GM13977 (cell line): ENCODE measurements at regions not wholly inside any gene's neighbourhood (a gene's known extent, or its start where the extent isn't known, plus 50 kb on each side); places are given as distances from the start of the nearest gene placed in this dataset.

Experiments used
- DNase-seq: peaks from one replicate; pipeline ENCODE4 v3.0.0; 2012; ENCODE audit warnings: low spot score
- in situ Hi-C: fragments of 300-500 bp; cut with MboI; formaldehyde crosslinking; loops from one replicate; pipeline ENCODE4 v1.12.0; 2022; ENCODE audit warnings: low sequenced_read_pairs, low pct_unique_long_range_greater_than_20kb, mixed read lengths, inconsistent platforms; ENCODE audit not compliant: unreplicated experiment
- TF ChIP-seq, protein P1 (sequence below): IDR thresholded peaks from 2 replicates; pipeline ENCODE4 v1.5.1; 2012; ENCODE audit warnings: mild to moderate bottlenecking, control low read depth; ENCODE audit not compliant: insufficient read depth; ENCODE audit errors: extremely low read depth, missing control alignments

DNA sequence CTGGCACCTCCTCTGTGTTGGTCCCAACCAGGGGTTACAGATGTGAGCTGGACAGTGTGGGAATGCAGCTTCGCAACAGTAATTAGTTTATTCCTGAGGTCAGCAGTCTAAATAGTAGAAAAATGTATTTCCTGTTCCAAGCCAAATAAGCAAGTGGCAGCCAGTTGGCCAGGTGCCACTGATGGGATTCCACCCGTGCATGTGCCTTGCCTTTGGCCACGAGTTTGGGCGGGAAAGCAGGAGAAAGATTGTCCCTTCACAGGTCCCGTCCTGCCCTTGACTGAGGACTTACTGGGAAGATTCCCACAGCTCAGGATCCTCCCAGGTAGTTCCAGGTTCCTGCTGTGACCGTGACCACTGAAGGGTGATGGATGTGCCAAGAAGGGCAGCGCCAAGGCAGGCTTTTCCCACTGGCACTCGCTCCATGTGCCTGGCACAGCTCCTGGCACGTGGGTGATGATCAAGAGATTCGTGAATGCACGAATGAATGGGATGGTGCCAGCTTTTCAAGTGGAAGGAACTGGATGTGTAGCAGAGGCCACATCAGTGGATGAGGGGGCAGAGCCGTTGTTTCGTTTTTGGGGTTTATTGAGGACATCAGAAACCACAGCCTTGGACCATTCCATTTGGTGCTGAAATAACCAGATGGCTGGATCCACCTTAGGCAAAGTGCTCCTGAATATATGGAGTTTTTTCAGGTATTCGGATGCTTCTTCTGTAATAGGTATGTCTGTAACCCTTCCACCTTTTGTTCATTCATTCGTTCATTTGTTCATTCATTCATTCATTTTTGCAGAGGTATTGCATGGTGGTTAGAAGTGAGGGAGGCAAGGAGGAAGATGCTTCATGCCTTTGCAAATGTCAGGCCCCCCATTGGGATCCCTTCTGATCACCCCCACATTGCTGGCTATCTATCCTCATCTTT, 62.4 kb upstream of the WNT4 start:
- in situ Hi-C loops, result no loop called here
- TF ChIP-seq, protein P1, sequence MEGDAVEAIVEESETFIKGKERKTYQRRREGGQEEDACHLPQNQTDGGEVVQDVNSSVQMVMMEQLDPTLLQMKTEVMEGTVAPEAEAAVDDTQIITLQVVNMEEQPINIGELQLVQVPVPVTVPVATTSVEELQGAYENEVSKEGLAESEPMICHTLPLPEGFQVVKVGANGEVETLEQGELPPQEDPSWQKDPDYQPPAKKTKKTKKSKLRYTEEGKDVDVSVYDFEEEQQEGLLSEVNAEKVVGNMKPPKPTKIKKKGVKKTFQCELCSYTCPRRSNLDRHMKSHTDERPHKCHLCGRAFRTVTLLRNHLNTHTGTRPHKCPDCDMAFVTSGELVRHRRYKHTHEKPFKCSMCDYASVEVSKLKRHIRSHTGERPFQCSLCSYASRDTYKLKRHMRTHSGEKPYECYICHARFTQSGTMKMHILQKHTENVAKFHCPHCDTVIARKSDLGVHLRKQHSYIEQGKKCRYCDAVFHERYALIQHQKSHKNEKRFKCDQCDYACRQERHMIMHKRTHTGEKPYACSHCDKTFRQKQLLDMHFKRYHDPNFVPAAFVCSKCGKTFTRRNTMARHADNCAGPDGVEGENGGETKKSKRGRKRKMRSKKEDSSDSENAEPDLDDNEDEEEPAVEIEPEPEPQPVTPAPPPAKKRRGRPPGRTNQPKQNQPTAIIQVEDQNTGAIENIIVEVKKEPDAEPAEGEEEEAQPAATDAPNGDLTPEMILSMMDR, result no peak
- no peak for DNase-seq

DNA sequence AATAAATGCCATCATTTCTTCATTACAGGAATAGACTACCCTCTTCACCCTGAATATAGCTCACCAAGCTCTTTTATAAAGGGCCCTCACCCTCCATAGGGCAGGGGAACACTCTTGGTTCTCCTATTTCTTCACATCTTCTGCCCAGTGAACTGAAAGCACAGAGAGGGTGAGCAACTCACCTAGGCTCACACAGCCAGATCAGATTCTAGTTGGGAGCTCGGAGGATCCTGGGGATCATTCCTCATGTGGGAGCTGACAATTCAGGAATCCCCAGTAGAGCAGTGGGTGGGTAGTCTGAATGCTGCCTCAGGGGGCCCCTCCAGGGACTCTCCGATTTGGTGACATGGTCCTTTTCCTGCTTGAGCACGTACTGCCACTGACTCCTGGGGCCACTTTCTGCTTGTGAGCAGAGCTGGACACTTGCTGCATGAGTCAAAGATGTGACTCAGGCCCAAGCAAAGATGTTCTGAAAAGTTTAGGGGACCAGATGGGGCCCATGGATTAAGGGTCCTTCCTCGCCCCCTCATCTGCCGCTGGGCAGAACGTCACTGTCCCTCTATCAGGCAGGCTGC, 63.7 kb upstream of the WNT4 start:
- in situ Hi-C loops, result no loop called here
- TF ChIP-seq, protein P1, result no peak
- no peak for DNase-seq

DNA sequence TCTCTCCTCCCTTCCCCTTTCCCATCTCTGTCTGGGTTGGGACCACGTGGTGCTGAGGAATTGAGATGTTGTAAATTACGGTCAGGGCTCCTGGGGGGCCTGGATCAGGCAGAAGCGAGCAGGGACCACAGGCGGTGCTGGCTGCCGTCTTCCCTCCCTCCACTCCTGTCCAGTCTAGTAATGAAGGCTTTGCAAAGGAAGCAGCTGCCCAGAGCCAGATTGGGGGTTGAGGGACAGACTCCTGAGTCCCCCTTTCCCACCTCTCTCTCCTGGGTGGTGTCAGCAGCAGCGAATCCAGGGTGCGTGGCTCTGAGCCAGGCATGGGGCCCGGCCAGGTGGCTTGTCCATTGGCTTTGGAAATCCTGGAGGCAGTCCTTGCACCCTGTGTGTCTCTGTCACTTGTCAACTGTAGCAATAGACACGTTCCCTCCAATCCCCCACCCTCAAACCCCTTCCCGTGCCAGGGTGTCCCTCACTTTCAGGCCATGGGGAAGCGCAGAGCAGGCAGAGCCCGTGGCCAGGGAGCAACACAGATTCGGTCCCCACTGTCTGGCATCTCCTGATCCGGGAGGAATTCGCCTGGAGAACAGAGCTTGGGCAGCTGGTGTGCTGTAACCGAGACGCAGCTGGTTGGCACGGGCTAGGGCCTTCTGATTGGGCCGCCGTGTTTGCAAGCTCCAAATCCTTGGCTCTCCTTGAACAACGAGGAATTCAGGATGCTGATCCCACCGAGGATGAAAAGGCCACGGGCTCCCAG, 64.8 kb upstream of the WNT4 start:
- in situ Hi-C loops, result no loop called here
- TF ChIP-seq, protein P1, result no peak
- DNase-seq, result no peak

DNA sequence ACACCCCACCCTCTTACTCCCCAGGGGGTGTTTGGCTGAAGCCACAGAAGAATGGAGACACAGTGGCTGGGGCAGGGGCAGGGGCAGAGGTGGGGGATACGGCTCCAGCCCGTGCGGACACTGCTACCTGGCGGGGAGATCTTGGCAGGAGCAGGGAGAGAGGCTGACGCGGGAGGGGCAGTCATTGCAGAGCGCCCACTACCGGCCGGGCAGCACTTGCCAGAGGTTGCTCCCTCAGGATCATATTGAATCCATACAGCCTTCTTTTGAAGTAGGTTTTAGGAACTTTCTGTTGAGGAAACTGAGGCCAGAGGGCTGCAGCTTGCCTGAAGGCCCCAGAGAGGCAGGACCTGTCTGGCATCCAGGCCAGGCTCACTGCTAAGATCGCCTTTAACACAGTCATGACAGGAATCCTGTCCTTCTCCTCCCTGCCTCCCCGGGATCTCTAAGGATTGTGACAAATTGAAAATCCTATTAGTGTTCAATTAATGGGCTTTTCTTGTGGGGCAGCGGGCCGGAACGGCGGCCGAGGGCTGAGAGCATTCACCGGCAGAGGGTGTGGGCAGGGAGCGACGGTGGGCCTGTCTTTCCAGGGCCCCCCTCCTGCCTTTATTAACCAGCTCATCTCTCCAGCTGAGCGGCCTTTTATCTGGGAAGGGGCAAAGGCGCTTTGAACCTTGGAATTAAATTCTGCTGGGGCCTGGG, 65.5 kb upstream of the WNT4 start:
- TF ChIP-seq, protein P1, result no peak
- DNase-seq, result no peak
- in situ Hi-C loops, result no loop called here

DNA sequence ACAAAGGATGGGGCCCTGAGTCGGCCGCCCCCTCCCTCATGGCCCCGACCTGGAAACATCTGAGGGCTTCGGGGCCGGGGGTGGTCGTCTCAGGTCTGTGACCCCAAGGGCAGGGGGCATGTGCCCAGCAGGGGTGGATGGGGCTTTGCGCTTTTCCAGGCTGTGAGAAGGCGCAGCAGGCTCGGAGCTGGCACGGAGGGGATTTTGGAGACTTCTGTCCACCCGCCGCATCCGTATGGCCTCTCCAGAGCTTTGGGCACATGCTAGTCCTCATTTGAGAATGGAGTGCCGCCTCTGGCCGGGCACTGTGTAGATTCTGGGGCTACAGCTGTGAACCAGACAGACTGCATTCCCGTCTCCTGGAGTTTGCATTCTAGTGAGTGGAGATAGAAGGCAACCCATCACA, 66.1 kb upstream of the WNT4 start:
- in situ Hi-C loops, result no loop called here
- DNase-seq, result no peak
- TF ChIP-seq, protein P1, result no peak

DNA sequence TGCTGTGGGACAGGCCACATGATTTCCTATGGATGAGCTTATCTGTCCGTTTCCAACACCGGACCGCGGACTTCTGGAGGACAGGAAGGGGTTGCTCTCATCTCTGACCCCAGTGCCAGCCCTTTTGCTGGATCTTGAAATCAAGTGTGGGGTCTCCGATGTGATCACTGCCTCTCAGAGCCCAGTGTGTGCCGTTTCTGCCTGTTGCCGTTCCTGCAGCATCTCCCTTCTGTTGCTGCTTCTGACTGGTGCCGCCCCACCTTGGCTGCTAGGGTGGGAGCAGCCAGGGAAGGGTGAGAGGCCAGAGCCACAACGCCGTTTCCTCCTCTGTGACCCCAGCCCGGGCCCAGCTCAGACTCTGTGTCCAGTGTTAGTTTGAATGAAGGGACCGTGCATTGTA, 67.3 kb upstream of the WNT4 start:
- TF ChIP-seq, protein P1, result no peak
- in situ Hi-C loops, result no loop called here
- no peak for DNase-seq
